HG03103 (cell line): ENCODE measurements at regions not wholly inside any gene's neighbourhood (a gene's known extent, or its start where the extent isn't known, plus 50 kb on each side); places are given as distances from the start of the nearest gene placed in this dataset.

Experiments used
- ATAC-seq: cut with Tn5 transposase; IDR thresholded peaks from one replicate; pipeline ENCODE4 v1.9.1; 2021; ENCODE audit warnings: low read depth; ENCODE audit not compliant: unreplicated experiment

DNA sequence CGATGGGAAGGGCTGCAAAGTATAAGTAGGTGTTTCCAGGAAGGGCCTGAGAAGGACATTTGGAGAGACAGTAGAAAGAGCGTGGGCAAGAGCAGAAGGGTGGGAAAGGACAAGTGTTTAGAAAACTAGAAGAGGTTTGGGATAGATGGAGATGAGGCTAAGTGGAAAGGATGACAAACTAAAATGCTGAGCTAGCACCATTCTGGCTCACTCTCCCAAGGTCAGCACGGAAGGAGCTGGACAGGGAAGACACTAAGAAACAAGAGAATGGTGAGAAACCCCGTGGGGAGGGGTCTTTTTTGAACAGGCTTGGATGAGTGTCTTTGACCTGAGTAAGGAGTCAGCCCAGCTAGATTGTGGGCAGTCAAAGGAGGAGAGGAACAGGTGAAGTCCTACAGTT, 286.0 kb downstream of the CDK5RAP2 start:
- ATAC-seq, result no peak

DNA sequence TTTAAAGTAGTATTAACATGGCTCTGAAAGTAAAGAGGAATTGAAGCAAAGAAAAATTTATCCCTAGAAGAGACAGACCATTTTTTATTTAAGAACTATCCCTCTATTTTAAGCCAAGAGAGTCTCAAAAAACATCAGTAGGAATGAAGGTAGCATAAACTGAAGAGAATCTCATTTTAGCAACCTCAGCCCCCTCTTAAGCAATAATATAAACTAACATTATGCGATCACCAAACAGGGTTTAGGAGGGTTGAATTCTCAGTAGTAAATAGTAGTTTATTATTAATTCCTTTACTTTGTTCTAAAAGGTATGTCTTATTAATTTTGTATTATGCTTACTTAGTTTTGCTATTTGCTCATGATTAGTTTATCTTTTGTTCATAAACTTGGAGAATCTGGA, 287.4 kb downstream of the CDK5RAP2 start:
- no peak for ATAC-seq

DNA sequence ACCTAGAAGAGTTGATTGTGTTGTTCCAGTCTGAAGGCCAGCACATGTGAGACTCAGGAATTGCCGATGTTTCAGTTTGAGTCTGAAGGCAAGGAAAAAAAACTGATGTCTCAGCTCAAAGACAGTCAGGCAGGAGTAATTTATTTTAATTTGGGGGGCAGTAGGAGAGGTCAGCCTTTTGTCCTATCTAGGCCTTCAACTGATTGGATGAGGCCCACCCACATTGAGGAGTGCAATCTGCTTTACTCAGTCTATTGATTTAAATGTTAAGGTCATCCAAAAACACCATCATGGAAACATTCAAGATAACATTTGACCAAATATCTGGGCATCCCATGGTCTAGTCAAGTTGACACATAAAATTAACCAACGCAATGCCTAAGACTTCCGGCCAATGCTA, 288.9 kb downstream of the CDK5RAP2 start:
- no peak for ATAC-seq

GRCh38 chr9:120289990-120290975, 289.7 kb downstream of the CDK5RAP2 start:
- no peak for ATAC-seq

GRCh38 chr9:120289098-120289497, 290.9 kb downstream of the CDK5RAP2 start:
- ATAC-seq, result no peak

DNA sequence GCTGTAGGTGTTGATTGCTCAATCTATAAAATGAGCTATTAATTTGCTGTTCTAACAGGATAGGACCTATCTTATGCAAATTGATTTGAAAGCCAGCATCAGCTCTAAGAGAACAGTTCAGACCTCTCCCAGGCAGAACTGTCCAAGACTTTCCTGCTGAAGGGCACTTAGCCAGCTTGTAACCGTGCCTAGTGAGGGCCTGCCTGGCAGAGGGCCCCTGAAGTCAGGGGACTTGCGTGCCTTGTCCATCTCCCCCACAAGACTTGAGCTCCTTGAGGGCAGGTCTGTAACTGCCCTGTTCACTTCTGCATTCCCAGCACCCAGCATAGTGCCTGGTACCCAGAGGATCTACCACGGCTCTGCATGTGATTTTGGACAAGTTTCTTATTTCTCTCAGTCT, 293.4 kb downstream of the CDK5RAP2 start:
- no peak for ATAC-seq

DNA sequence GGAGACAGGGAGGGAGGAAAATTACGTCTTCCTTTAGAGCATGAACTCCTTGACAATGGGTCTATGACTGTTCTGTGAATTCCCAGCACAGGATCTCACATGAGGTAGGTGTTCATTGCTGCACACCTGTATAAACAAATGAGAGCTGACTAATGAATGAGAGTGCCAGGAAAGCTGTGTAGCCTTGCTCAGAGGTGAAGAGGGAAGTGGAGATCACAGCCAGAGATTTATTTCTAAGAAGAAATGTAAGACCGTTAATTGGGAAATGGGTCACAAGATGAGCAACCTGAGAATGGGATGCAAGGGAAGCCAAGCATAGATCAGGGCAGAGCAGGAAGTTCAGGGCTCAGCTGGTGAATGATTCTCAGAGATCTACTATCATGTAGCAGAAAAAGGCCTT, 295.1 kb downstream of the CDK5RAP2 start:
- no peak for ATAC-seq

DNA sequence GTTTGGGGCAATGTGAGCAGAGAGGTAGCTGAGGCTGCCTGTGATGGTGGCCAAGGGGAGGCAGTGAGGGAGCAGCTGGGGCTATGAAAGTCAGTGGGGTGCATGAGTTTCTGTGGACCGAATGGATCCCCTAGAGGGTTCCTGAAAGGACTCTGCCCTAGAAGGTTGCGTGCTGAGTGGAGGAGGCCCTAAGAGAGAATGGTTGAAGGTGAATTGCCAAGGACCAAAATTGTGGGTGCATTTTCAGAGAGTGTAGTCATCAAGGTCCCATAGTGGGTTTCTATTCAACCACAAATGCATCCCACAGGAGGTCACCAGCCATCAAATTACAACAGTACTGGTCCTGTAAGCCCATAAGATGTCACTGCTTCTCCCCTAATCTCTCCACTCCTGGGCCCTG, 298.3 kb downstream of the CDK5RAP2 start:
- ATAC-seq, result no peak

DNA sequence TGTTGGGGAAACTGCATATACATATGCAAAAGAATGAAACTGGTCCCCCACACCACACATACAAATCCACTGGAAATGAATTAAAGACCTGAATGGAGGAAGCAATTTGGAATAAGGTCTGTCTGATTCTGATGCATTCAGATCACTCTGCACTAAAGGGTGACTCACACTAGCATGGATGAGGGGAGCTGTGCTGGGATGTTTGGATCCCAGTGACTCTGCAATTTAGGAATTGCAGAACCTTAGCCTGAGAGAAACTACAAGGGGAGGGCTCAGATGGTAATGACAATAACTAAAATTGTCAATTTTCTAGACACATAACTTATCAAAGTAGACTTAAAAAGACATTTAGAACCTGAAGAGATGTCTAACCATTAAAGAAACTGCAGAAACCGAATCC, 312.0 kb downstream of the CDK5RAP2 start:
- ATAC-seq, result no peak

GRCh38 chr9:120265791-120266190, 314.2 kb downstream of the CDK5RAP2 start:
- no peak for ATAC-seq

DNA sequence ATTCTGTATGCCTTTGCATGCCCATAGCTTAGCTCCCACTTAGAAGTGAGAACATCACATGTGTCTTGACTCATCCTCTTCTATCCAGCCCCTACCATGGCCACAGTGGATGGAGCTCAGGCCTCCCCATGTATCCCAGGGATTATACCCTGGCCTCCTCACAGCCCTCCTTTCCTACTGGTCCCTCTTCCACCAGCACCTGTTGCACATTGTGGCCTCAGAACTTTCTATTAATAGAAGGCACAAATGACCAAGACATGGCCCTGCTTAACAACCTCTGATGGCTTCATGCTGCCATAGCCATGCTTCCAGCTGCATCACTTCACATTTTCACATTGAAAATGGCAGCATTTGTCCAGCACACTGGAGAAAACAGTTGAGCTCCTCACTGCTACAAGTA, 315.4 kb downstream of the CDK5RAP2 start:
- no peak for ATAC-seq

DNA sequence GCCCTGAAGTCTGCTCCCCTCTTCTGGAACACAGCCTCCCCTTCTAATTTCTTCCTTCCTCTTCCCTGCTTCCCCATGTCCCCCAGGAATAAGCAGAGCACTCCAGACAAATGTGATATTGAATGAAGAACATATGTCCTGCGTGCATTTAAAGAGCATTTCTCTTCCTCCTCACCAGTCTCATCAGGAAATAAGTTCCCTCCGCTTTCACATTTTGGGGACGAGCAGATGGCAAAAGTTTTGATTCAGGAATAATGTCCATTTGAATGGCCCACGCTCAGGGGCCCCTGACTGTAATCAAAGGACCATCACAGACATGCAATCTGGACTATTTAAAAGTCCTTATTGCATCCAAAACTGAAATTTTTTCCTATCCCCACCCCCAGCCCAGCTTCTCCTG, 316.1 kb downstream of the CDK5RAP2 start:
- no peak for ATAC-seq

- ATAC-seq, result no peak
These were observed 318.5 kb downstream of the CDK5RAP2 start for GRCh38 chr9:120261419-120261818.

GRCh38 chr9:120259100-120259499, 320.9 kb downstream of the CDK5RAP2 start:
- ATAC-seq, result no peak

DNA sequence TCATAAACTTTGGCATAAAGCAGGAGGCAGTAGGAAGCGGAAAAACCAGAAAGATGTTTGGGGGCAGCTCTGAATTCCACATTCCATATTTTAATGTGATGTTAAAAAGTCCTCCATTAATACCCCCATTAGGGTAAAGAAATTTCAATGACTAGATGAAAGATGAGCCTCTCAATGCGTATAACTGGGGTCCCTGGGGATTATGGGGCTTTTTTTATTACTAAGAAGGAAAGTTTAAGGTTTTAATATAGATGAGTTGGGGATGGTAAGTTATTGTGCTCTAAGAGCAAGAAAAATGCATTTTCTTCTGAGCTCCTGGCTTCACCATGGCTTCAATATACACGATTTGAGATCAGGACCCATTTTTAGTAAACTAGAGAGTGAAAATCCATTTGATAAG, 321.9 kb downstream of the CDK5RAP2 start:
- ATAC-seq, result no peak

- ATAC-seq, result no peak
These were observed 322.5 kb downstream of the CDK5RAP2 start for GRCh38 chr9:120257483-120257882.

DNA sequence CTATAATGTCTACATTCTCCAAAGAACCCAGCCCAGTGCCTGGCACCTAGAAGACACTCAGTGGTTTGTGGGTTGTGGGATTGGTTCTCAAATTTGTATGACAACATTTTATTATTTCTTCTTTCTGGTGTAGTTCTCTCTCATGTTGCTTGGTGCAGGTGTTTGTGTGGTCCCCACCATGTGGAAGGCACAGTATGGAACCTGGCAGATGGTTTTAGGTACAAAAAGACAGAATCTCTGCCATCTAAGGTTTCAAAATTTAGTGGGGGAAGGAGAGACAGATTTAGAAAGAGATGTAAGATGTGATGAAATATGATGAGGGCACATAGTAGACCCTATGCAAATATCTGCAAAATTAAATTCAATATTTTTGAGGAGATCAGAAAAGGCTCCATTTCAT, 323.8 kb downstream of the CDK5RAP2 start:
- no peak for ATAC-seq

GRCh38 chr9:120252248-120252647, 327.7 kb downstream of the CDK5RAP2 start:
- no peak for ATAC-seq

GRCh38 chr9:120242116-120242811, 337.7 kb downstream of the CDK5RAP2 start:
- no peak for ATAC-seq

- no peak for ATAC-seq
These were observed 343.4 kb downstream of the CDK5RAP2 start for GRCh38 chr9:120236596-120236995.

DNA sequence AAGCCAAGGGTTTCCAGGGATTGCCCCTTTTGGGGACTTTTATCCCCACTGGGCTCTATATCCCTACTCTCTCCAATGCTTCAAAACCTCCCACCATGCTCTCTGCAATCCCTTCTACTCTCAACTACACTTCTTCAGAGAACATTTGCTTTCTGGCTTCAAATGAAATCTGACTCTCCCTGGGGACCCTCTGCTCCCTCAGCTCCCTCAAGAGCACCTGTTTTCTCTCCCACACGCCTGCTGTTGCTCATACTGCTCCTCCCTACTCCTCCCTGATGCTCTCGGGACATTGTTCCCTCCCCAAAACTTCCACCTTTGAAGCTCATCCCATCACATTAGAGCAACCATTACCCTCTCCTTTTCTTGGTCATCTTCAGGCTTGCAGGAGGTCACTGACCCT, 344.9 kb downstream of the CDK5RAP2 start:
- no peak for ATAC-seq

DNA sequence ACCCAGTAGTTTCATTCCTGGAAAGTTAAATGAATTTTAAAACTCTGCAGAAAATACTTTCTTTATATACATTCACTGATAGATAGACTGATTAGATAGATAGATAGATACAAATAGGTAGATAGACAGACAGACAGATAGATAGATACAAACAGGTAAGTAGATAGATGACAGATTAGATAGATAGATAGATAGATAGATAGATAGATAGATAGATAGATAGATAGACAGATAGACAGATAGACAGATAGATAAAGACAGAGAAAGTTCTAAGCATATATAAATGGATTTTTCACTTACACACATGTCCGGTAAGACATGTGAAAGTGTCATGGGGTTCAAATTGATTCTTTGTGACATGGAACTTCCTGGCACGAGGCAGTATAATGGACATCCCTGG, 349.7 kb downstream of the CDK5RAP2 start:
- ATAC-seq, result no peak
